ENCODE measurements at regions not wholly inside any gene's neighbourhood (a gene's known extent, or its start where the extent isn't known, plus 50 kb on each side); places are given as distances from the start of the nearest gene placed in this dataset.

- H3K4me1 ChIP-seq (ENCODE audit: insufficient read depth, low read length): no peaks in the 10 kb centered on the region
- no peak overlapping the region for H3K27ac ChIP-seq (ENCODE audit: low read length)
- no peaks in the 10 kb centered on the region for H3K36me3 ChIP-seq (ENCODE audit: insufficient read depth, low read depth, low read length)
Observed at GRCh38 chr10:10178476-10178875, 839.2 kb upstream of the CELF2 start.

GRCh38 chr10:10193848-10194247, 823.8 kb upstream of the CELF2 start:
- Histone ChIP-seq H3K36me3 (ENCODE audit: insufficient read depth, low read depth, low read length) (no peaks in the 10 kb centered on the region), H3K4me1 (ENCODE audit: insufficient read depth, low read length) (no peaks in the 10 kb centered on the region), H3K27ac (ENCODE audit: low read length) (no peak overlapping the region), H3K4me3 (ENCODE audit: low read length) (no peak overlapping the region), H3K9ac (ENCODE audit: low read depth, low read length) (no peak overlapping the region), H3K9me3 (ENCODE audit: insufficient read depth, low read depth, low read length) (no peaks in the 10 kb centered on the region), H3K27me3 (ENCODE audit: insufficient read depth, low read length) (no peaks in the 10 kb centered on the region)

More at GRCh38 chr10:10178476-10178875, 839.2 kb upstream of the CELF2 start:
- Histone ChIP-seq H3K4me3 (ENCODE audit: low read length) (no peak overlapping the region), H3K9me3 (ENCODE audit: insufficient read depth, low read depth, low read length) (peaks cover 5% of the 10 kb centered on the region; the same call in 1 of the 2 replicates), H3K9ac (ENCODE audit: low read depth, low read length) (no peak overlapping the region), H3K27me3 (ENCODE audit: insufficient read depth, low read length) (no peaks in the 10 kb centered on the region)

- Histone ChIP-seq H3K27me3 (ENCODE audit: insufficient read depth, low read length) (no peaks in the 10 kb centered on the region), H3K4me3 (ENCODE audit: low read length) (no peak overlapping the region), H3K9me3 (ENCODE audit: insufficient read depth, low read depth, low read length) (no peaks in the 10 kb centered on the region), H3K36me3 (ENCODE audit: insufficient read depth, low read depth, low read length) (no peaks in the 10 kb centered on the region), H3K27ac (ENCODE audit: low read length) (no peak overlapping the region), H3K4me1 (ENCODE audit: insufficient read depth, low read length) (no peaks in the 10 kb centered on the region), H3K9ac (ENCODE audit: low read depth, low read length) (no peak overlapping the region)
Observed at GRCh38 chr10:10196701-10197100, 821.0 kb upstream of the CELF2 start.

- Histone ChIP-seq H3K4me1 (ENCODE audit: insufficient read depth, low read length) (no peaks in the 10 kb centered on the region), H3K27ac (ENCODE audit: low read length) (no peak overlapping the region), H3K27me3 (ENCODE audit: insufficient read depth, low read length) (no peaks in the 10 kb centered on the region), H3K9ac (ENCODE audit: low read depth, low read length) (no peak overlapping the region), H3K4me3 (ENCODE audit: low read length) (no peak overlapping the region), H3K36me3 (ENCODE audit: insufficient read depth, low read depth, low read length) (no peaks in the 10 kb centered on the region), H3K9me3 (ENCODE audit: insufficient read depth, low read depth, low read length) (no peaks in the 10 kb centered on the region)
Observed at GRCh38 chr10:10197423-10197822, 820.2 kb upstream of the CELF2 start.

GRCh38 chr10:10198363-10198762, 819.3 kb upstream of the CELF2 start:
- Histone ChIP-seq H3K9ac (ENCODE audit: low read depth, low read length) (no peak overlapping the region), H3K27ac (ENCODE audit: low read length) (no peak overlapping the region), H3K27me3 (ENCODE audit: insufficient read depth, low read length) (no peaks in the 10 kb centered on the region), H3K4me3 (ENCODE audit: low read length) (no peak overlapping the region), H3K4me1 (ENCODE audit: insufficient read depth, low read length) (no peaks in the 10 kb centered on the region), H3K9me3 (ENCODE audit: insufficient read depth, low read depth, low read length) (peaks cover 5% of the 10 kb centered on the region; the same call in 1 of the 2 replicates), H3K36me3 (ENCODE audit: insufficient read depth, low read depth, low read length) (no peaks in the 10 kb centered on the region)

GRCh38 chr10:10204415-10204814, 813.3 kb upstream of the CELF2 start:
- Histone ChIP-seq H3K9me3 (ENCODE audit: insufficient read depth, low read depth, low read length) (peaks cover 19% of the 10 kb centered on the region; the same call in 1 of the 2 replicates), H3K36me3 (ENCODE audit: insufficient read depth, low read depth, low read length) (no peaks in the 10 kb centered on the region), H3K4me1 (ENCODE audit: insufficient read depth, low read length) (no peaks in the 10 kb centered on the region), H3K4me3 (ENCODE audit: low read length) (no peak overlapping the region), H3K27ac (ENCODE audit: low read length) (no peak overlapping the region), H3K9ac (ENCODE audit: low read depth, low read length) (no peak overlapping the region), H3K27me3 (ENCODE audit: insufficient read depth, low read length) (no peaks in the 10 kb centered on the region)

GRCh38 chr10:10205906-10206305, 811.8 kb upstream of the CELF2 start:
- Histone ChIP-seq H3K9ac (ENCODE audit: low read depth, low read length) (no peak overlapping the region), H3K4me1 (ENCODE audit: insufficient read depth, low read length) (no peaks in the 10 kb centered on the region)

GRCh38 chr10:10207538-10207937, 810.1 kb upstream of the CELF2 start:
- H3K9ac ChIP-seq (ENCODE audit: low read depth, low read length): no peak overlapping the region
- H3K36me3 ChIP-seq (ENCODE audit: insufficient read depth, low read depth, low read length): no peaks in the 10 kb centered on the region
- H3K4me1 ChIP-seq (ENCODE audit: insufficient read depth, low read length): no peaks in the 10 kb centered on the region
- no peak overlapping the region for H3K4me3 ChIP-seq (ENCODE audit: low read length)
- H3K27me3 ChIP-seq (ENCODE audit: insufficient read depth, low read length): no peaks in the 10 kb centered on the region
- H3K9me3 ChIP-seq (ENCODE audit: insufficient read depth, low read depth, low read length): peaks cover 19% of the 10 kb centered on the region; the same call in 1 of the 2 replicates
- H3K27ac ChIP-seq (ENCODE audit: low read length): no peak overlapping the region

More at GRCh38 chr10:10205906-10206305, 811.8 kb upstream of the CELF2 start:
- Histone ChIP-seq H3K4me3 (ENCODE audit: low read length) (no peak overlapping the region), H3K27ac (ENCODE audit: low read length) (no peak overlapping the region), H3K9me3 (ENCODE audit: insufficient read depth, low read depth, low read length) (peaks cover 19% of the 10 kb centered on the region; the same call in 1 of the 2 replicates), H3K36me3 (ENCODE audit: insufficient read depth, low read depth, low read length) (no peaks in the 10 kb centered on the region), H3K27me3 (ENCODE audit: insufficient read depth, low read length) (no peaks in the 10 kb centered on the region)

GRCh38 chr10:10208196-10208595, 809.5 kb upstream of the CELF2 start:
- Histone ChIP-seq H3K36me3 (ENCODE audit: insufficient read depth, low read depth, low read length) (no peaks in the 10 kb centered on the region), H3K9ac (ENCODE audit: low read depth, low read length) (no peak overlapping the region), H3K9me3 (ENCODE audit: insufficient read depth, low read depth, low read length) (peaks cover 15% of the 10 kb centered on the region; the same call in 1 of the 2 replicates), H3K27ac (ENCODE audit: low read length) (no peak overlapping the region), H3K27me3 (ENCODE audit: insufficient read depth, low read length) (no peaks in the 10 kb centered on the region), H3K4me1 (ENCODE audit: insufficient read depth, low read length) (no peaks in the 10 kb centered on the region), H3K4me3 (ENCODE audit: low read length) (no peak overlapping the region)

- H3K4me1 ChIP-seq (ENCODE audit: insufficient read depth, low read length): no peaks in the 10 kb centered on the region
- no peak overlapping the region for H3K27ac ChIP-seq (ENCODE audit: low read length)
- no peaks in the 10 kb centered on the region for H3K36me3 ChIP-seq (ENCODE audit: insufficient read depth, low read depth, low read length)
- peaks cover 6% of the 10 kb centered on the region; the same call in 1 of the 2 replicates for H3K9me3 ChIP-seq (ENCODE audit: insufficient read depth, low read depth, low read length)
- no peak overlapping the region for H3K9ac ChIP-seq (ENCODE audit: low read depth, low read length)
- no peak overlapping the region for H3K4me3 ChIP-seq (ENCODE audit: low read length)
- H3K27me3 ChIP-seq (ENCODE audit: insufficient read depth, low read length): no peaks in the 10 kb centered on the region
Observed at GRCh38 chr10:10209167-10209566, 808.5 kb upstream of the CELF2 start.

- Histone ChIP-seq H3K9ac (ENCODE audit: low read depth, low read length) (no peak overlapping the region), H3K36me3 (ENCODE audit: insufficient read depth, low read depth, low read length) (no peaks in the 10 kb centered on the region), H3K27me3 (ENCODE audit: insufficient read depth, low read length) (no peaks in the 10 kb centered on the region), H3K4me3 (ENCODE audit: low read length) (no peak overlapping the region), H3K27ac (ENCODE audit: low read length) (no peak overlapping the region), H3K4me1 (ENCODE audit: insufficient read depth, low read length) (no peaks in the 10 kb centered on the region), H3K9me3 (ENCODE audit: insufficient read depth, low read depth, low read length) (no peaks in the 10 kb centered on the region)
Observed at GRCh38 chr10:10211409-10211808, 806.3 kb upstream of the CELF2 start.

GRCh38 chr10:10213237-10213636, 804.4 kb upstream of the CELF2 start:
- H3K27me3 ChIP-seq (ENCODE audit: insufficient read depth, low read length): no peaks in the 10 kb centered on the region
- H3K4me1 ChIP-seq (ENCODE audit: insufficient read depth, low read length): no peaks in the 10 kb centered on the region
- H3K9ac ChIP-seq (ENCODE audit: low read depth, low read length): no peak overlapping the region
- no peak overlapping the region for H3K4me3 ChIP-seq (ENCODE audit: low read length)
- no peaks in the 10 kb centered on the region for H3K36me3 ChIP-seq (ENCODE audit: insufficient read depth, low read depth, low read length)
- H3K27ac ChIP-seq (ENCODE audit: low read length): no peak overlapping the region
- H3K9me3 ChIP-seq (ENCODE audit: insufficient read depth, low read depth, low read length): no peaks in the 10 kb centered on the region
